ENCODE measurements at regions not wholly inside any gene's neighbourhood (a gene's known extent, or its start where the extent isn't known, plus 50 kb on each side); places are given as distances from the start of the nearest gene placed in this dataset.

DNA sequence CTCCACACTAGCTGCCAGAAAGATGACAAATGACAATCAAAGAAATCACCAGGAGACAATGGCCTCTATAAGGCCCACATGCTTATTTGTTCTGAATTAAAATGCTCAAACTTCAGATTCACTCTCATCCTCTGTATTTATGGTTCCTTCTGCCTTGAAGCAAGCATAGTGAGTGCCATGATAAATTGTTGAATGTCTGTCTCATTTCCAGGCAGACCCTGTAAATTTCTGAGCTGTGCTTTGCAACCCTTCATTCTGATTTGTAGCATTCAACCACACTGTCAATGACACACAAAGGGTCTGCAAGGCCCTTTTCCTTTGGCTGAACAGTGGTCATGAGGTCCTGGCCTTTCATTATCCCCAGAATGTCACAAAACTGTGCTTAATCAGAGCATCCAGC, 506.6 kb upstream of the GHITM start:
- H3K9me3 ChIP-seq (replicated peaks; ENCODE audit: control insufficient read depth, insufficient read depth, low read length), result no peaks in the 10 kb centered on the region
- CTCF ChIA-PET, result no interaction called here
- intact Hi-C loops (cut with micrococcal nuclease), result no loop called here
- FAIRE-seq, result no peak
- no TSS peak for BruUV-seq (replicated peaks)
- no peak overlapping the region for H3K4me3 ChIP-seq (replicated peaks in 1 of 3; ENCODE audit: insufficient read depth in 1 of 3, low read depth in 1 of 3, low read length in 3 of 3)
- dilution Hi-C loops (cut with MboI; ENCODE audit: extremely low pct_ligation_motif_present, low sequenced_read_pairs), result no loop called here
- H3K36me3 ChIP-seq (ENCODE audit: control insufficient read depth in 2 of 2, extremely low read depth in 1 of 2, insufficient read depth in 2 of 2, low read length in 2 of 2), result no peaks in the 10 kb centered on the region
- H2AFZ ChIP-seq (ENCODE audit: low read depth, low read length), result no peak overlapping the region
- no peaks in the 10 kb centered on the region for H3K79me2 ChIP-seq (ENCODE audit: control insufficient read depth, insufficient read depth, low read length)
- POLR2A ChIA-PET, result no interaction called here
- H4K20me1 ChIP-seq (replicated peaks; ENCODE audit: control insufficient read depth, extremely low read depth, insufficient read depth, low read length), result no peaks in the 10 kb centered on the region
- no peak overlapping the region for H3K9ac ChIP-seq (replicated peaks; ENCODE audit: extremely low read depth, insufficient read depth, low read length)
- DNase-seq (ENCODE audit: low read depth, low spot score), result no peak
- H3K4me1 ChIP-seq (ENCODE audit: control insufficient read depth, extremely low read depth, insufficient read depth, low read length), result no peaks in the 10 kb centered on the region
- no peaks in the 10 kb centered on the region for H3K9me1 ChIP-seq (replicated peaks; ENCODE audit: control insufficient read depth, extremely low read depth, insufficient read depth, low read length)
- TF ChIP-seq GATA2 (IDR thresholded peaks at IDR 0.05; ENCODE audit: insufficient read depth, insufficient read length, low read depth, low read length) (no peak), CTCF (IDR thresholded peaks at IDR 0.05; ENCODE audit: extremely low read depth in 1 of 2, insufficient read depth in 1 of 2, low read depth in 1 of 2, low read length in 2 of 2) (no peak), EZH2 (IDR thresholded peaks at IDR 0.05; ENCODE audit: borderline replicate concordance, low read depth, low read length, severe bottlenecking) (no peak), POLR2AphosphoS5 (IDR thresholded peaks at IDR 0.05; ENCODE audit: insufficient read depth, low read depth, low read length) (no peak), FOS (IDR thresholded peaks at IDR 0.05; ENCODE audit: borderline replicate concordance, insufficient read depth, low read length) (no peak), POLR2A (IDR thresholded peaks at IDR 0.05; ENCODE audit: low read depth, low read length) (no peak), MYC (IDR thresholded peaks at IDR 0.05; ENCODE audit: low read depth, low read length) (no peak)
- H3K4me2 ChIP-seq (ENCODE audit: insufficient read depth, low read length), result no peak overlapping the region
- H3K27ac ChIP-seq (ENCODE audit: insufficient read depth, low read depth, low read length), result no peak overlapping the region
- no peaks in the 10 kb centered on the region for H3K27me3 ChIP-seq (ENCODE audit: control insufficient read depth in 2 of 2, insufficient read depth in 2 of 2, low read length in 2 of 2)

DNA sequence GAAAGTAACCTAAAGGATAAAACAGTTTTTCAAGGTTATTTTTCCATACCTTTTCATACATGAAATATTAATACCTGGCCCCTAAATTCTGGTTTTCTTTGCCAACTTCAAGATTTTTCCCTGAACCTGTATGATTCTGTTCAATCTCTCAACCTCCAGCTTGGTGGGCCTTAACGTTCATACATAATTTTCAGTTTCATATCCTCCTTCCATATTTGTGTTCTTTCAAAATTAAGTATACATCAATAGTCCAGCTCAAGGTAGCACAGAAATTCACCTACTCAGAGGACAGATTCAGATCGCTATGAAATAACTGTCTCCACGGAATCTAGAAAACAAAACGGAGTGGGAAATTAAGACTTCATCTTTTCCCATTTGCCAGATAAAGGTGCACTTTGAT, 505.8 kb upstream of the GHITM start:
- H3K27me3 ChIP-seq (ENCODE audit: control insufficient read depth in 2 of 2, insufficient read depth in 2 of 2, low read length in 2 of 2), result no peaks in the 10 kb centered on the region
- FAIRE-seq (no peak), DNase-seq (ENCODE audit: low read depth, low spot score) (no peak)
- H3K36me3 ChIP-seq (ENCODE audit: control insufficient read depth in 2 of 2, extremely low read depth in 1 of 2, insufficient read depth in 2 of 2, low read length in 2 of 2), result no peaks in the 10 kb centered on the region
- H3K4me3 ChIP-seq (replicated peaks in 1 of 3; ENCODE audit: insufficient read depth in 1 of 3, low read depth in 1 of 3, low read length in 3 of 3), result no peak overlapping the region
- no peaks in the 10 kb centered on the region for H3K9me3 ChIP-seq (replicated peaks; ENCODE audit: control insufficient read depth, insufficient read depth, low read length)
- H4K20me1 ChIP-seq (replicated peaks; ENCODE audit: control insufficient read depth, extremely low read depth, insufficient read depth, low read length), result no peaks in the 10 kb centered on the region
- ChIA-PET CTCF (no interaction called here), POLR2A (no interaction called here)
- TF ChIP-seq, protein P1, sequence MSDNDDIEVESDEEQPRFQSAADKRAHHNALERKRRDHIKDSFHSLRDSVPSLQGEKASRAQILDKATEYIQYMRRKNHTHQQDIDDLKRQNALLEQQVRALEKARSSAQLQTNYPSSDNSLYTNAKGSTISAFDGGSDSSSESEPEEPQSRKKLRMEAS (IDR thresholded peaks at IDR 0.05; ENCODE audit: insufficient read depth, insufficient read length), result no peak
- TF ChIP-seq POLR2A (IDR thresholded peaks at IDR 0.05; ENCODE audit: low read depth, low read length) (no peak), GATA2 (IDR thresholded peaks at IDR 0.05; ENCODE audit: insufficient read depth, insufficient read length, low read depth, low read length) (no peak), FOS (IDR thresholded peaks at IDR 0.05; ENCODE audit: borderline replicate concordance, insufficient read depth, low read length) (no peak), JUN (IDR thresholded peaks at IDR 0.05; ENCODE audit: borderline replicate concordance, insufficient read depth, insufficient read length, low read depth) (no peak), MYC (IDR thresholded peaks at IDR 0.05; ENCODE audit: low read depth, low read length) (no peak)
- no peak overlapping the region for H3K9ac ChIP-seq (replicated peaks; ENCODE audit: extremely low read depth, insufficient read depth, low read length)
- no TSS peak for BruUV-seq (replicated peaks)
- H3K79me2 ChIP-seq (ENCODE audit: control insufficient read depth, insufficient read depth, low read length), result no peaks in the 10 kb centered on the region
- H2AFZ ChIP-seq (ENCODE audit: low read depth, low read length), result no peak overlapping the region
- no peaks in the 10 kb centered on the region for H3K9me1 ChIP-seq (replicated peaks; ENCODE audit: control insufficient read depth, extremely low read depth, insufficient read depth, low read length)
- dilution Hi-C loops (cut with MboI; ENCODE audit: extremely low pct_ligation_motif_present, low sequenced_read_pairs), result no loop called here
- intact Hi-C loops (cut with micrococcal nuclease), result no loop called here
- no peak overlapping the region for H3K27ac ChIP-seq (ENCODE audit: insufficient read depth, low read depth, low read length)
- no peak overlapping the region for H3K4me2 ChIP-seq (ENCODE audit: insufficient read depth, low read length)
- H3K4me1 ChIP-seq (ENCODE audit: control insufficient read depth, extremely low read depth, insufficient read depth, low read length), result no peaks in the 10 kb centered on the region

All from endothelial cell of umbilical vein (primary cell).